NCI-H2227 (cell line): ENCODE measurements at regions not wholly inside any gene's neighbourhood (a gene's known extent, or its start where the extent isn't known, plus 50 kb on each side); places are given as distances from the start of the nearest gene placed in this dataset.
"Not testable (repeated sequence)": the region's sequence is repeated elsewhere in the genome, so short reads cannot be mapped to it uniquely, and the experiment has no call there.

ENCODE experiments used
- DNase-seq: peaks from one replicate; lab custom pipeline; 2025; ENCODE audit not compliant: unreplicated experiment; lab: John Stamatoyannopoulos, UW

- DNase-seq, result no peak
Measured at GRCh38 chr22:48485149-48486133, 1342.2 kb downstream of the BRD1 start.

- no peak for DNase-seq
Measured at GRCh38 chr22:48483764-48484528, 1343.7 kb downstream of the BRD1 start.

GRCh38 chr22:48482771-48483170 is 1344.9 kb downstream of the BRD1 start:
- DNase-seq, result no peak

- DNase-seq, result not testable (repeated sequence)
Measured at GRCh38 chr22:48482198-48482597, 1345.5 kb downstream of the BRD1 start.

- no peak for DNase-seq
Measured at GRCh38 chr22:48481748-48482147, 1345.9 kb downstream of the BRD1 start.

GRCh38 chr22:48478529-48479265 is 1349.0 kb downstream of the BRD1 start:
- no peak for DNase-seq

- DNase-seq, result no peak
Measured at GRCh38 chr22:48478124-48478523, 1349.5 kb downstream of the BRD1 start.

GRCh38 chr22:48477031-48477721 is 1350.5 kb downstream of the BRD1 start:
- DNase-seq, result no peak

GRCh38 chr22:48476577-48476976 is 1351.1 kb downstream of the BRD1 start:
- DNase-seq, result no peak

GRCh38 chr22:48475661-48476345 is 1351.9 kb downstream of the BRD1 start:
- no peak for DNase-seq

GRCh38 chr22:48474881-48475280 is 1352.8 kb downstream of the BRD1 start:
- no peak for DNase-seq

GRCh38 chr22:48473202-48473601 is 1354.5 kb downstream of the BRD1 start:
- DNase-seq, result no peak

- DNase-seq, result no peak
Measured at GRCh38 chr22:48464246-48464645, 1363.4 kb downstream of the BRD1 start.

GRCh38 chr22:48459859-48460823 is 1367.5 kb downstream of the BRD1 start:
- no peak for DNase-seq

- DNase-seq, result no peak
Measured at GRCh38 chr22:48459259-48459658, 1368.4 kb downstream of the BRD1 start.

GRCh38 chr22:48456449-48456848 is 1371.2 kb downstream of the BRD1 start:
- DNase-seq, result no peak

GRCh38 chr22:48453751-48454485 is 1373.8 kb downstream of the BRD1 start:
- DNase-seq, result no peak

- no peak for DNase-seq
Measured at GRCh38 chr22:48453171-48453570, 1374.5 kb downstream of the BRD1 start.
